T-cell (primary cell): ENCODE measurements at regions not wholly inside any gene's neighbourhood (a gene's known extent, or its start where the extent isn't known, plus 50 kb on each side); places are given as distances from the start of the nearest gene placed in this dataset.

ENCODE experiments used
- ATAC-seq, 4 experiments: fragments of 200-7000 bp in 3 of 4; fragments of 150-1000 bp in 1 of 4; cut with Tn5 transposase; replicated peaks in 1 of 4; 1 replicate in 3 of 4; 2 replicates in 1 of 4; pipeline ENCODE4 v1.10.0; 2021; ENCODE audit warnings: moderate library complexity in 3 of 4, mild to moderate bottlenecking in 2 of 4, moderate number of reproducible peaks in 1 of 4
- CTCF ChIA-PET, 2 donors: fragments of 300-600 bp; sonication (Branson Sonifier 250); formaldehyde crosslinking; loops; one replicate each; lab custom pipeline; 2022; ENCODE audit warnings: antibody characterized with exemption in 2 of 2; lab: Charles Lee
- POLR2A ChIA-PET, 2 donors: fragments of 300-600 bp; sonication (Branson Sonifier 250); formaldehyde crosslinking; loops; one replicate each; lab custom pipeline; 2022; ENCODE audit warnings: antibody characterized with exemption in 2 of 2; lab: Charles Lee
- DNase-seq, 35 experiments: peaks; one replicate each; pipeline versions ENCODE4 v3.0.0 to v3.0.0-alpha.2; 2013 to 2023
- H3K27ac ChIP-seq: one replicate; pipeline ENCODE4 v1.5.1; 2013; ENCODE audit warnings: low read length
- H3K27me3 ChIP-seq, 2 experiments: replicated peaks in 1 of 2; 1 replicate in 1 of 2; 2 replicates in 1 of 2; pipeline versions ENCODE4 v1.6.1 to v1.7.0; 2013; ENCODE audit warnings: low read length in 1 of 2, mixed read lengths in 1 of 2; ENCODE audit not compliant: control insufficient read depth in 2 of 2, insufficient read depth in 2 of 2; ENCODE audit errors: extremely low read depth in 1 of 2
- H3K36me3 ChIP-seq, 2 donors: 1 replicate in 1 of 2; 2 replicates in 1 of 2; pipeline versions ENCODE4 v1.6.1 to v1.7.0; 2013; ENCODE audit warnings: low read length in 1 of 2; ENCODE audit not compliant: control insufficient read depth in 2 of 2, insufficient read depth in 1 of 2; ENCODE audit errors: extremely low read depth in 1 of 2
- H3K4me1 ChIP-seq, 2 experiments: 1 replicate in 1 of 2; 2 replicates in 1 of 2; pipeline versions ENCODE4 v1.6.1 to v1.7.0; 2013; ENCODE audit warnings: low read length in 2 of 2, mixed read lengths in 1 of 2; ENCODE audit not compliant: insufficient read depth in 2 of 2, control insufficient read depth in 1 of 2; ENCODE audit errors: extremely low read depth in 1 of 2
- H3K4me3 ChIP-seq, 2 donors: 1 replicate in 1 of 2; 2 replicates in 1 of 2; pipeline versions ENCODE4 v1.5.1 to v1.7.0; 2013; ENCODE audit warnings: mild to moderate bottlenecking in 2 of 2, low read length in 1 of 2, moderate library complexity in 1 of 2; ENCODE audit not compliant: control insufficient read depth in 1 of 2; ENCODE audit errors: extremely low read depth in 1 of 2
- H3K9me3 ChIP-seq: 2 replicates; pipeline ENCODE4 v1.7.0; 2013
- H3K27ac Mint-ChIP-seq, 2 donors: one replicate each; pipeline ENCODE4 v1.8.0; 2020 to 2021; ENCODE audit warnings: mild to moderate bottlenecking in 2 of 2, mixed read lengths in 2 of 2
- H3K27me3 Mint-ChIP-seq, 2 donors: one replicate each; pipeline ENCODE4 v1.8.0; 2021 to 2022; ENCODE audit warnings: mixed read lengths in 2 of 2
- H3K36me3 Mint-ChIP-seq: one replicate; pipeline ENCODE4 v1.8.0; 2021; ENCODE audit warnings: mixed read lengths
- H3K4me1 Mint-ChIP-seq, 3 donors: one replicate each; pipeline ENCODE4 v1.8.0; 2020 to 2022; ENCODE audit warnings: mixed read lengths in 3 of 3, mild to moderate bottlenecking in 1 of 3
- H3K4me3 Mint-ChIP-seq, 3 donors: one replicate each; pipeline ENCODE4 v1.8.0; 2020 to 2022; ENCODE audit warnings: mild to moderate bottlenecking in 3 of 3, mixed read lengths in 3 of 3, moderate library complexity in 3 of 3
- H3K9me3 Mint-ChIP-seq, 3 donors: one replicate each; pipeline ENCODE4 v1.8.0; 2020 to 2022; ENCODE audit warnings: mixed read lengths in 3 of 3
- WGBS: methylation state at CpG from one replicate; pipeline ENCODE4 v1.1.5; 2013; ENCODE audit warnings: missing lambda C conversion rate; ENCODE audit not compliant: insufficient coverage; 5-methylcytosine and 5-hydroxymethylcytosine counted together

DNA sequence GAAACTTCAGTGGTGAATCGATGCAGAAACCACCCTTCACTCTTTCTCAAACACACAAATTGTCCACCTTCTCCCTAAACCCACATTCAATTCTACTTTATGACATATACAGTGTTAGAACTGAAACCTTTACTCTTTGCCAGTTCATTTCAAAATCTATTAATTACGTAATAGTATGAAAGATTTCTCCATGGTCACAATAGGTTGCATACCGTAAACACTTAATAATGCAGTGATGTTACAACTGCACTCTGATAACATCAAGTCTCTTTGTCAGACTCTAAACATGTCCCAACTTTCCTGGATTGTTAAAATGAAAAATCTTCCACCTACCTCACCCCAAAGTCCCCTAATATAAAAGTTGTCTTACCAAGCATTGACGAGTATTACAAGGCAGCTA is 111.8 kb upstream of the PROK2 start:
- peaks cover 0 to 10% of the 10 kb centered on the region in 2 experiments for H3K27me3 ChIP-seq
- H3K36me3 Mint-ChIP-seq: no peaks in the 10 kb centered on the region

GRCh38 chr3:71893702-71894479 is 108.9 kb upstream of the PROK2 start:
- no peaks in the 10 kb centered on the region for H3K36me3 Mint-ChIP-seq
- Histone ChIP-seq H3K27me3 (peaks cover 0 to 9% of the 10 kb centered on the region in 2 experiments), H3K27ac (no peak overlapping the region), H3K9me3 (no peaks in the 10 kb centered on the region), H3K36me3 (no peaks in the 10 kb centered on the region), H3K4me3 (no peak overlapping the region), H3K4me1 (no peaks in the 10 kb centered on the region)
- H3K9me3 Mint-ChIP-seq: no peaks in the 10 kb centered on the region
- peaks cover 10 to 12% of the 10 kb centered on the region in 2 donors for H3K27me3 Mint-ChIP-seq
- ATAC-seq (no peak), DNase-seq (no peak)
- 90% methylated on average over 3 of the region's 6 CpGs for WGBS
- H3K27ac Mint-ChIP-seq: no peak overlapping the region
- no peak overlapping the region for H3K4me3 Mint-ChIP-seq
- ChIA-PET CTCF (interaction anchor here in 1 of 2 donors (0.6 kb wide), 1 partner anchor 888 kb away, joined by 3 read pairs; no protein-coding TSS in a partner anchor), POLR2A (no interaction called here)
- no peaks in the 10 kb centered on the region for H3K4me1 Mint-ChIP-seq

More for the DNA sequence above, 111.8 kb upstream of the PROK2 start:
- CTCF ChIA-PET: no interaction called here
- H3K4me1 Mint-ChIP-seq: no peaks in the 10 kb centered on the region
- no peak overlapping the region for H3K4me3 ChIP-seq
- H3K27me3 Mint-ChIP-seq: peaks cover 10 to 15% of the 10 kb centered on the region in 2 donors
- H3K4me1 ChIP-seq: no peaks in the 10 kb centered on the region
- no peak overlapping the region for H3K4me3 Mint-ChIP-seq
- 60% methylated on average over 1 of the region's 4 CpGs for WGBS
- no peak overlapping the region for H3K27ac Mint-ChIP-seq
- DNase-seq: no peak
- ATAC-seq: no peak
- H3K9me3 ChIP-seq: no peaks in the 10 kb centered on the region
- POLR2A ChIA-PET: no interaction called here
- H3K27ac ChIP-seq: no peak overlapping the region
- no peaks in the 10 kb centered on the region for H3K9me3 Mint-ChIP-seq
- no peaks in the 10 kb centered on the region for H3K36me3 ChIP-seq

GRCh38 chr3:71893122-71893521 is 108.2 kb upstream of the PROK2 start:
- H3K36me3 ChIP-seq: no peaks in the 10 kb centered on the region
- peaks cover 0 to 9% of the 10 kb centered on the region in 2 experiments for H3K27me3 ChIP-seq
- WGBS: 82% methylated on average over 2 of the region's 6 CpGs
- no peaks in the 10 kb centered on the region for H3K9me3 ChIP-seq
- Mint-ChIP-seq H3K4me1 (no peaks in the 10 kb centered on the region), H3K36me3 (no peaks in the 10 kb centered on the region), H3K4me3 (no peak overlapping the region), H3K27ac (no peak overlapping the region), H3K9me3 (no peaks in the 10 kb centered on the region), H3K27me3 (peaks cover 13 to 15% of the 10 kb centered on the region in 2 donors)
- no peaks in the 10 kb centered on the region for H3K4me1 ChIP-seq
- H3K27ac ChIP-seq: no peak overlapping the region
- H3K4me3 ChIP-seq: no peak overlapping the region
- ATAC-seq (no peak), DNase-seq (no peak)
- CTCF ChIA-PET: no interaction called here
- POLR2A ChIA-PET: no interaction called here

DNA sequence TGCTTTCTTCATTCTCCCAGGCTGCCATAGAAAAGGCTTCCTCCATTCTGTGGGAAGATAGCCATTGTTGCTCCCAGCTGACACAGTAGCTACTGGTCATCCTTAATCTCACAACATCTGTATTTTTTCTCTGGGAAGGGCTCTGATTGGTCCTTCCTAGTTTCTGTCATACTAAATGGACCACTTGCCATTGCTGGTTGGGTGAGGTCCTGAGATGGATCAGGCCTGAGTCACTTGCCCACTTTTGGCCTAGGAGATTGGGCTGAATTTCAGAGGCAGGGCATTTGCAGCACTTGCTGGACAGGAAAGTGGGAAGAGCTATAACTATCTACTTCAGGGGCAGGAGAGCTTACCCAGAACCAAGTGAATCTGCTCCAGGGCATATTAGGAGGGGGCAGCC is 106.5 kb upstream of the PROK2 start:
- Mint-ChIP-seq H3K27ac (no peak overlapping the region), H3K36me3 (no peaks in the 10 kb centered on the region), H3K9me3 (no peaks in the 10 kb centered on the region), H3K27me3 (peaks cover 12% of the 10 kb centered on the region in 2 donors), H3K4me3 (no peak overlapping the region), H3K4me1 (no peaks in the 10 kb centered on the region)
- Histone ChIP-seq H3K27me3 (peaks cover 0 to 9% of the 10 kb centered on the region in 2 experiments), H3K4me3 (no peak overlapping the region), H3K9me3 (no peaks in the 10 kb centered on the region), H3K4me1 (no peaks in the 10 kb centered on the region), H3K27ac (no peak overlapping the region), H3K36me3 (no peaks in the 10 kb centered on the region)
- ATAC-seq (no peak), DNase-seq (no peak)
- CTCF ChIA-PET: no interaction called here
- POLR2A ChIA-PET: no interaction called here

DNA sequence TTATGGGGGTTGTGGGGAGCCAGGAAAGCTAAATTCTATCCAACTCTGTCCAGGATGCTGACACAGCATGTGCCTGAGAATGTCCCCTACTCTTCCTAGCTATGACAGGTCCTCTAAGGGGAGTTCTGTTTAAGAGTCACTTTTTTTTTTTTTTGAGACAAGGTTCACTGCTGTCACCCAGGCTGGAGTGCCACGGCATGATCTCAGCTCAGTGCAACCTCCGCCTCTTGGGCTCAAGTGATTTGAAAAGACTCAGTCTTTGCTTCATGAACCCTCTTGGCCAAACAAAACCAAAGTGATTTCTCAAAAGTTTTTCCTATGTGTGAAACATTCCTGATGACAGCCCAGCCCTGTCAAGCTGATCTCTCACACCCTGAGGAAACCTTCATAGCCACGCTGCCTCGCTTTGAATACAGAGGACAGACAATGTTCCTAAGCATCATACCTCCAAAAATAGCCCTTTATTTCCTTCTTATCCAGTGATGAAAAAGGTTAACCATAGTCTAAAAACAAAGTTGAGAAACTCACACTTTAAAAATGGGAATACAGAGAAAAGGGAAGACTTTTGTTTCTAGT is 105.5 kb upstream of the PROK2 start:
- no peaks in the 10 kb centered on the region for H3K36me3 ChIP-seq
- no peak overlapping the region for H3K27ac ChIP-seq
- H3K36me3 Mint-ChIP-seq: no peaks in the 10 kb centered on the region
- H3K27me3 Mint-ChIP-seq: peaks cover 12 to 15% of the 10 kb centered on the region in 2 donors
- peaks cover 0 to 9% of the 10 kb centered on the region in 2 experiments for H3K27me3 ChIP-seq
- no peak overlapping the region for H3K4me3 ChIP-seq
- H3K27ac Mint-ChIP-seq: no peak overlapping the region
- H3K9me3 ChIP-seq: no peaks in the 10 kb centered on the region
- ATAC-seq (no peak), DNase-seq (no peak)
- 80% methylated on average over 2 of the region's 4 CpGs for WGBS
- H3K4me1 ChIP-seq: no peaks in the 10 kb centered on the region
- CTCF ChIA-PET: interaction anchor here (0.5 to 0.7 kb wide), 2 partner anchors 14 to 86 kb away, joined by 3 to 5 read pairs; no protein-coding TSS in a partner anchor
- POLR2A ChIA-PET: no interaction called here
- no peaks in the 10 kb centered on the region for H3K4me1 Mint-ChIP-seq
- H3K9me3 Mint-ChIP-seq: no peaks in the 10 kb centered on the region
- H3K4me3 Mint-ChIP-seq: no peak overlapping the region

DNA sequence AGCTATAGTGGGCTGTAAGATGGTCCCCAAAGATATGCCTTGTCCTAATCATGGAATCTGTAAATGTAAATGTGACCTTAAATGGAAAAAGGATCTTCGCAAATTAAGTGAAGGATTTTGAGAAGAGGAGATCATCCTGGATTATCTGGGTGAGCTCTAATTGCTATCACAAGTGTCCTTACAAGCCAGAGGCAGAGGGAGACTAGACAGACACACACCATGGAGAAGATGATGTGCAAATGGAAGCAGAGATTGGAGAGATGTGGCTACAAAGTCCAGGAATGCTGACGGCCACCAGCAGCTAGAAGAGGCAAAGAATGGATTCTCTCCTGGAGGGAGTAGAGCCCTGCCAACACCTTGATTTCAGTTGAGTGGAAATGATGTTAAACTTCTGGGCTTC is 102.3 kb upstream of the PROK2 start:
- Histone ChIP-seq H3K4me1 (no peaks in the 10 kb centered on the region), H3K36me3 (no peaks in the 10 kb centered on the region), H3K9me3 (no peaks in the 10 kb centered on the region), H3K27me3 (peaks cover 0 to 5% of the 10 kb centered on the region in 2 experiments), H3K27ac (no peak overlapping the region), H3K4me3 (no peak overlapping the region)
- H3K4me1 Mint-ChIP-seq: no peaks in the 10 kb centered on the region
- 86% methylated on average over 1 of the region's 2 CpGs for WGBS
- ATAC-seq (no peak), DNase-seq (no peak)
- peaks cover 14 to 18% of the 10 kb centered on the region in 2 donors for H3K27me3 Mint-ChIP-seq
- CTCF ChIA-PET: no interaction called here
- POLR2A ChIA-PET: interaction anchor here in 1 of 2 donors (0.5 kb wide), 1 partner anchor 1067 kb away, joined by 6 read pairs; no protein-coding TSS in a partner anchor
- no peak overlapping the region for H3K4me3 Mint-ChIP-seq
- H3K36me3 Mint-ChIP-seq: no peaks in the 10 kb centered on the region
- H3K27ac Mint-ChIP-seq: no peak overlapping the region
- no peaks in the 10 kb centered on the region for H3K9me3 Mint-ChIP-seq
